A673 (cell line): ENCODE measurements at regions not wholly inside any gene's neighbourhood (a gene's known extent, or its start where the extent isn't known, plus 50 kb on each side); places are given as distances from the start of the nearest gene placed in this dataset.

Experiments
- EZH2 ChIP-seq: fragments of 200-600 bp; sonication (generic); IDR thresholded peaks from 2 replicates; pipeline ENCODE4 v1.6.1; 2017; ENCODE audit warnings: borderline replicate concordance, low read depth, mild to moderate bottlenecking, mixed read lengths, antibody characterized with exemption, low read length; ENCODE audit not compliant: poor library complexity, severe bottlenecking
- TF ChIP-seq, protein P1 (sequence below): fragments of 300-800, 200-600 bp; sonication (generic); conservative IDR thresholded peaks from 2 replicates; pipeline ENCODE4 v1.5.1; 2017; ENCODE audit warnings: low read depth, mild to moderate bottlenecking, antibody characterized with exemption, low read length, moderate library complexity, mixed read lengths

DNA sequence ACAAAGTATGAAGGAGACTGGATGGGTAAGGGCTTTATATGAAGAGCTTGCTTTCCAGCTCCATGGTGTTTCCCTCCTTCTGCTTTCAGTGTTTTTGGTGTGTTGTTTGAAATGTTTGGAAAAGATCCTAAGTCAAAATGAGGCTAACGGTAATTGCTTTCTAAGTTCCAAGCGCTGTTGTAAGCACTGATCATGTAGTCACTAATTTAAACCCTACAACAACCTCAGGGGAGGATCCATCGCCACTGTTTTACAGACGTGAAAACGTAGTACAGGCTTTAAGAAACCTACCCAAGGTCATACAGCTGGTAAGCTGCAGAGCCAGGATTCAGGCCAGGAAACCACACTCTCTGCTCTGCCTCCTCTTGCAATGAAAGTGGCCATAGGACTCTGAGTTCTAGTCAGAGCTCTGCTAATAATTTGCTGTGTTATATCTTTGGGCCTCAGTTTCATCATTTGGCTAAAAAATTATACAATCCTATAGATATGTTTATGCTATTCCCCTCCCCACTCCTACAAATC, 102.9 kb upstream of the PGRMC2 start:
- TF ChIP-seq, protein P1, sequence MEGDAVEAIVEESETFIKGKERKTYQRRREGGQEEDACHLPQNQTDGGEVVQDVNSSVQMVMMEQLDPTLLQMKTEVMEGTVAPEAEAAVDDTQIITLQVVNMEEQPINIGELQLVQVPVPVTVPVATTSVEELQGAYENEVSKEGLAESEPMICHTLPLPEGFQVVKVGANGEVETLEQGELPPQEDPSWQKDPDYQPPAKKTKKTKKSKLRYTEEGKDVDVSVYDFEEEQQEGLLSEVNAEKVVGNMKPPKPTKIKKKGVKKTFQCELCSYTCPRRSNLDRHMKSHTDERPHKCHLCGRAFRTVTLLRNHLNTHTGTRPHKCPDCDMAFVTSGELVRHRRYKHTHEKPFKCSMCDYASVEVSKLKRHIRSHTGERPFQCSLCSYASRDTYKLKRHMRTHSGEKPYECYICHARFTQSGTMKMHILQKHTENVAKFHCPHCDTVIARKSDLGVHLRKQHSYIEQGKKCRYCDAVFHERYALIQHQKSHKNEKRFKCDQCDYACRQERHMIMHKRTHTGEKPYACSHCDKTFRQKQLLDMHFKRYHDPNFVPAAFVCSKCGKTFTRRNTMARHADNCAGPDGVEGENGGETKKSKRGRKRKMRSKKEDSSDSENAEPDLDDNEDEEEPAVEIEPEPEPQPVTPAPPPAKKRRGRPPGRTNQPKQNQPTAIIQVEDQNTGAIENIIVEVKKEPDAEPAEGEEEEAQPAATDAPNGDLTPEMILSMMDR, result no peak
- no peak for TF ChIP-seq EZH2
